ENCODE measurements at regions not wholly inside any gene's neighbourhood (a gene's known extent, or its start where the extent isn't known, plus 50 kb on each side); places are given as distances from the start of the nearest gene placed in this dataset.

- peak overlapping the region in 1 of 2 donors; percentile 65 for H3K27ac ChIP-seq (ENCODE audit: low read depth in 1 of 2, low read length in 1 of 2)
These were observed 66.3 kb upstream of the MRTFB start for GRCh38 chr16:14004729-14005315.

GRCh38 chr16:14005335-14005734, 65.8 kb upstream of the MRTFB start:
- Histone ChIP-seq H3K27ac (ENCODE audit: low read depth in 1 of 2, low read length in 1 of 2) (no peak overlapping the region), H3K9ac (ENCODE audit: insufficient read depth in 1 of 2, low read length in 2 of 2) (no peak overlapping the region), H3K9me3 (ENCODE audit: control insufficient read depth in 4 of 4, insufficient read depth in 3 of 4, low read length in 3 of 4) (no peaks in the 10 kb centered on the region), H3K27me3 (ENCODE audit: control insufficient read depth in 3 of 3, insufficient read depth in 3 of 3, low read length in 2 of 3) (peaks cover 0 to 5% (median 0%) of the 10 kb centered on the region in 3 donors), H3K36me3 (ENCODE audit: control insufficient read depth in 4 of 4, insufficient read depth in 4 of 4, low read length in 4 of 4) (no peaks in the 10 kb centered on the region), H3K4me1 (ENCODE audit: control insufficient read depth in 5 of 5, insufficient read depth in 5 of 5, low read length in 5 of 5) (peaks cover 0 to 12% (median 3%) of the 10 kb centered on the region in 5 donors), H3K4me3 (no peak overlapping the region)
- ATAC-seq (ENCODE audit: insufficient read depth, low FRiP score) (no peak), DNase-seq (no peak)
- 78 to 81% methylated on average over 6 of the region's 6 CpGs for WGBS, 2 donors
- TF ChIP-seq CTCF (IDR thresholded peaks at IDR 0.05; ENCODE audit: control extremely low read depth, extremely low read depth), result no peak

More at GRCh38 chr16:14004729-14005315, 66.3 kb upstream of the MRTFB start:
- DNase-seq, result no peak
- Histone ChIP-seq H3K4me1 (ENCODE audit: control insufficient read depth in 5 of 5, insufficient read depth in 5 of 5, low read length in 5 of 5) (peaks cover 0 to 16% (median 3%) of the 10 kb centered on the region in 5 donors), H3K9ac (ENCODE audit: insufficient read depth in 1 of 2, low read length in 2 of 2) (no peak overlapping the region), H3K27me3 (ENCODE audit: control insufficient read depth in 3 of 3, insufficient read depth in 3 of 3, low read length in 2 of 3) (peaks cover 0 to 8% (median 0%) of the 10 kb centered on the region in 3 donors), H3K36me3 (ENCODE audit: control insufficient read depth in 4 of 4, insufficient read depth in 4 of 4, low read length in 4 of 4) (no peaks in the 10 kb centered on the region), H3K4me3 (no peak overlapping the region), H3K9me3 (ENCODE audit: control insufficient read depth in 4 of 4, insufficient read depth in 3 of 4, low read length in 3 of 4) (no peaks in the 10 kb centered on the region)
- no peak for TF ChIP-seq CTCF (IDR thresholded peaks at IDR 0.05; ENCODE audit: control extremely low read depth, extremely low read depth)
- WGBS, 2 donors, result 60 to 69% methylated on average over 2 of the region's 2 CpGs
- no peak for ATAC-seq (ENCODE audit: insufficient read depth, low FRiP score)

GRCh38 chr16:14007450-14007849, 63.7 kb upstream of the MRTFB start:
- H3K9ac ChIP-seq (ENCODE audit: insufficient read depth in 1 of 2, low read length in 2 of 2), result no peak overlapping the region
- H3K27me3 ChIP-seq (ENCODE audit: control insufficient read depth in 3 of 3, insufficient read depth in 3 of 3, low read length in 2 of 3), result peaks cover 0 to 5% (median 0%) of the 10 kb centered on the region in 3 donors
- no peak for TF ChIP-seq CTCF (IDR thresholded peaks at IDR 0.05; ENCODE audit: control extremely low read depth, extremely low read depth)
- ATAC-seq (ENCODE audit: insufficient read depth, low FRiP score), result no peak
- no peak overlapping the region for H3K4me3 ChIP-seq
- no peak for DNase-seq
- H3K4me1 ChIP-seq (ENCODE audit: control insufficient read depth in 5 of 5, insufficient read depth in 5 of 5, low read length in 5 of 5), result peaks cover 0 to 16% (median 3%) of the 10 kb centered on the region in 5 donors
- no peak overlapping the region for H3K27ac ChIP-seq (ENCODE audit: low read depth in 1 of 2, low read length in 1 of 2)
- WGBS, 2 donors, result 45 to 48% methylated on average over 4 of the region's 4 CpGs
- H3K9me3 ChIP-seq (ENCODE audit: control insufficient read depth in 4 of 4, insufficient read depth in 3 of 4, low read length in 3 of 4), result no peaks in the 10 kb centered on the region
- H3K36me3 ChIP-seq (ENCODE audit: control insufficient read depth in 4 of 4, insufficient read depth in 4 of 4, low read length in 4 of 4), result no peaks in the 10 kb centered on the region

GRCh38 chr16:14011001-14011400, 60.1 kb upstream of the MRTFB start:
- Histone ChIP-seq H3K4me3 (no peak overlapping the region), H3K27ac (ENCODE audit: low read depth in 1 of 2, low read length in 1 of 2) (no peak overlapping the region), H3K9me3 (ENCODE audit: control insufficient read depth in 4 of 4, insufficient read depth in 3 of 4, low read length in 3 of 4) (no peaks in the 10 kb centered on the region), H3K27me3 (ENCODE audit: control insufficient read depth in 3 of 3, insufficient read depth in 3 of 3, low read length in 2 of 3) (peaks cover 0 to 5% (median 0%) of the 10 kb centered on the region in 3 donors), H3K4me1 (ENCODE audit: control insufficient read depth in 5 of 5, insufficient read depth in 5 of 5, low read length in 5 of 5) (peaks cover 5 to 28% (median 7%) of the 10 kb centered on the region in 5 donors), H3K36me3 (ENCODE audit: control insufficient read depth in 4 of 4, insufficient read depth in 4 of 4, low read length in 4 of 4) (no peaks in the 10 kb centered on the region), H3K9ac (ENCODE audit: insufficient read depth in 1 of 2, low read length in 2 of 2) (no peak overlapping the region)
- DNase-seq (no peak), ATAC-seq (ENCODE audit: insufficient read depth, low FRiP score) (no peak)
- no peak for TF ChIP-seq CTCF (IDR thresholded peaks at IDR 0.05; ENCODE audit: control extremely low read depth, extremely low read depth)
- 92 to 93% methylated on average over 2 of the region's 2 CpGs for WGBS, 2 donors
